Thyroid gland (tissue), 4 donors: ENCODE measurements at regions not wholly inside any gene's neighbourhood (a gene's known extent, or its start where the extent isn't known, plus 50 kb on each side); places are given as distances from the start of the nearest gene placed in this dataset.

Experiments
- DNase-seq, 2 donors: peaks; one replicate each; pipeline ENCODE4 v3.0.0-alpha.2; 2019
- H3K27ac ChIP-seq, 3 donors: fragments of 200-600 bp; sonication (generic); 1 replicate in 2 of 3; 2 replicates in 1 of 3; pipeline ENCODE4 v1.5.1; 2016 to 2019; ENCODE audit warnings: mild to moderate bottlenecking in 1 of 3, moderate library complexity in 1 of 3
- H3K27me3 ChIP-seq: fragments of 200-600 bp; sonication (generic); one replicate; pipeline ENCODE4 v1.5.1; 2019
- H3K36me3 ChIP-seq, 2 donors: fragments of 200-600 bp; sonication (generic); one replicate each; pipeline ENCODE4 v1.5.1; 2016 to 2019
- H3K4me1 ChIP-seq, 2 donors: fragments of 200-600 bp; sonication (generic); one replicate each; pipeline ENCODE4 v1.5.1; 2017 to 2019
- H3K4me3 ChIP-seq, 3 donors: fragments of 200-600 bp; sonication (generic); replicated peaks in 1 of 3; 1 replicate in 2 of 3; 2 replicates in 1 of 3; pipeline ENCODE4 v1.5.1; 2016; ENCODE audit warnings: mild to moderate bottlenecking in 1 of 3
- H3K9me3 ChIP-seq: fragments of 200-600 bp; sonication (generic); one replicate; pipeline ENCODE4 v1.5.1; 2017
- CTCF ChIP-seq, 6 experiments: fragments of 200-600 bp in 3 of 6; fragments of 450-650 bp in 3 of 6; sonication (generic) in 3 of 6; IDR thresholded peaks; one replicate each; pipeline ENCODE4 v1.5.1; 2016 to 2019; ENCODE audit warnings: antibody characterized with exemption in 6 of 6, mild to moderate bottlenecking in 2 of 6, inconsistent platforms in 1 of 6, moderate library complexity in 1 of 6
- POLR2A ChIP-seq, 2 donors: fragments of 450-650 bp; IDR thresholded peaks; one replicate each; pipeline ENCODE4 v1.6.1; 2017; ENCODE audit warnings: antibody characterized with exemption in 2 of 2, mild to moderate bottlenecking in 2 of 2, moderate library complexity in 1 of 2
- WGBS, 2 donors: methylation state at CpG; one replicate each; pipeline ENCODE4 v1.1.5; 2017; 5-methylcytosine and 5-hydroxymethylcytosine counted together
- intact Hi-C: fragments of 100-400 bp; cut with DNase I; formaldehyde crosslinking; loops from one replicate; pipeline ENCODE4 v1.15.1; 2023

- no peak for DNase-seq
- no peak overlapping the region for H3K4me3 ChIP-seq
- no peaks in the 10 kb centered on the region for H3K27me3 ChIP-seq
- H3K36me3 ChIP-seq: no peaks in the 10 kb centered on the region
- no peak for TF ChIP-seq POLR2A (IDR thresholded peaks at IDR 0.05)
- no peak for TF ChIP-seq CTCF (IDR thresholded peaks at IDR 0.05)
- intact Hi-C loops: no loop called here
- H3K27ac ChIP-seq: no peak overlapping the region
- H3K4me1 ChIP-seq: no peaks in the 10 kb centered on the region
- H3K9me3 ChIP-seq: no peaks in the 10 kb centered on the region
These were observed 662.8 kb upstream of the SLITRK6 start for GRCh38 chr13:86462011-86462410.

GRCh38 chr13:86464193-86464592 lies 665.0 kb upstream of the SLITRK6 start:
- 55 to 62% methylated on average over 3 of the region's 3 CpGs for WGBS, 2 donors
- Histone ChIP-seq H3K4me1 (no peaks in the 10 kb centered on the region), H3K27ac (no peak overlapping the region), H3K9me3 (no peaks in the 10 kb centered on the region), H3K36me3 (no peaks in the 10 kb centered on the region), H3K27me3 (no peaks in the 10 kb centered on the region), H3K4me3 (no peak overlapping the region)
- no peak for TF ChIP-seq POLR2A (IDR thresholded peaks at IDR 0.05)
- no peak for TF ChIP-seq CTCF (IDR thresholded peaks at IDR 0.05)
- intact Hi-C loops: no loop called here
- DNase-seq: no peak

- Histone ChIP-seq H3K27me3 (no peaks in the 10 kb centered on the region), H3K36me3 (no peaks in the 10 kb centered on the region), H3K4me3 (no peak overlapping the region), H3K4me1 (no peaks in the 10 kb centered on the region), H3K27ac (no peak overlapping the region), H3K9me3 (no peaks in the 10 kb centered on the region)
- 93 to 94% methylated on average over 1 of the region's 1 CpG for WGBS, 2 donors
- no peak for DNase-seq
- TF ChIP-seq POLR2A (IDR thresholded peaks at IDR 0.05): no peak
- no peak for TF ChIP-seq CTCF (IDR thresholded peaks at IDR 0.05)
- intact Hi-C loops: no loop called here
These were observed 675.8 kb upstream of the SLITRK6 start for GRCh38 chr13:86474971-86475370.

- H3K36me3 ChIP-seq: no peaks in the 10 kb centered on the region
- H3K4me3 ChIP-seq: no peak overlapping the region
- intact Hi-C loops: no loop called here
- no peaks in the 10 kb centered on the region for H3K27me3 ChIP-seq
- WGBS, 2 donors: 68 to 86% methylated on average over 5 of the region's 5 CpGs
- no peaks in the 10 kb centered on the region for H3K4me1 ChIP-seq
- H3K9me3 ChIP-seq: no peaks in the 10 kb centered on the region
- H3K27ac ChIP-seq: no peak overlapping the region
- TF ChIP-seq POLR2A (IDR thresholded peaks at IDR 0.05) (no peak), CTCF (IDR thresholded peaks at IDR 0.05) (no peak)
- no peak for DNase-seq
These were observed 677.4 kb upstream of the SLITRK6 start for GRCh38 chr13:86476656-86477055.

GRCh38 chr13:86486582-86486981 lies 687.4 kb upstream of the SLITRK6 start:
- no peaks in the 10 kb centered on the region for H3K36me3 ChIP-seq
- no peak for DNase-seq
- no peak overlapping the region for H3K4me3 ChIP-seq
- H3K4me1 ChIP-seq: no peaks in the 10 kb centered on the region
- TF ChIP-seq CTCF (IDR thresholded peaks at IDR 0.05) (no peak), POLR2A (IDR thresholded peaks at IDR 0.05) (no peak)
- H3K27me3 ChIP-seq: no peaks in the 10 kb centered on the region
- H3K27ac ChIP-seq: no peak overlapping the region
- no peaks in the 10 kb centered on the region for H3K9me3 ChIP-seq
- intact Hi-C loops: no loop called here
- WGBS, 2 donors: 71 to 79% methylated on average over 3 of the region's 3 CpGs
